CD4-positive, alpha-beta memory T cell (primary cell): ENCODE measurements at regions not wholly inside any gene's neighbourhood (a gene's known extent, or its start where the extent isn't known, plus 50 kb on each side); places are given as distances from the start of the nearest gene placed in this dataset.
"Not testable (repeated sequence)": the region's sequence is repeated elsewhere in the genome, so short reads cannot be mapped to it uniquely, and the experiment has no call there.

ENCODE experiments used
- CTCF ChIA-PET: fragments of 350-600 bp; sonication (Branson Sonifier 250); formaldehyde crosslinking; loops from one replicate; lab custom pipeline; 2021; ENCODE audit warnings: inconsistent platforms; ENCODE audit not compliant: partially characterized antibody; lab: Charles Lee
- POLR2A ChIA-PET: fragments of 350-600 bp; sonication (Branson Sonifier 250); formaldehyde crosslinking; loops from one replicate; lab custom pipeline; 2021; ENCODE audit not compliant: partially characterized antibody; lab: Charles Lee
- DNase-seq, 5 donors: peaks; one replicate each; pipeline versions ENCODE4 v3.0.0 to v3.0.0-alpha.2; 2020 to 2022; ENCODE audit warnings: mixed read lengths in 1 of 5
- H3K27ac ChIP-seq: one replicate; pipeline ENCODE4 v1.7.0; 2013; ENCODE audit warnings: low read depth, low read length
- H3K27me3 ChIP-seq: 2 replicates; pipeline ENCODE4 v1.7.0; 2013; ENCODE audit warnings: mild to moderate bottlenecking, low read length, moderate library complexity; ENCODE audit not compliant: insufficient read depth
- H3K36me3 ChIP-seq: 2 replicates; pipeline ENCODE4 v1.7.0; 2013; ENCODE audit warnings: mild to moderate bottlenecking, low read length, moderate library complexity; ENCODE audit not compliant: insufficient read depth
- H3K4me1 ChIP-seq: 2 replicates; pipeline ENCODE4 v1.7.0; 2013; ENCODE audit warnings: mild to moderate bottlenecking, low read length, moderate library complexity; ENCODE audit not compliant: insufficient read depth
- H3K4me3 ChIP-seq, 2 donors: one replicate each; pipeline ENCODE4 v1.7.0; 2013; ENCODE audit warnings: low read length in 2 of 2, mild to moderate bottlenecking in 1 of 2
- H3K9me3 ChIP-seq, 2 donors: one replicate each; pipeline ENCODE4 v1.7.0; 2013; ENCODE audit warnings: low read length in 2 of 2, control low read depth in 1 of 2; ENCODE audit not compliant: control insufficient read depth in 1 of 2
- H3K27ac Mint-ChIP-seq, 7 donors: one replicate each; pipeline ENCODE4 v1.8.0; 2020 to 2021; ENCODE audit warnings: mixed read lengths in 7 of 7, mild to moderate bottlenecking in 6 of 7, inconsistent platforms in 3 of 7, moderate library complexity in 3 of 7
- H3K27me3 Mint-ChIP-seq, 2 donors: one replicate each; pipeline ENCODE4 v1.8.0; 2020 to 2021; ENCODE audit warnings: mixed read lengths in 2 of 2
- H3K36me3 Mint-ChIP-seq, 2 donors: one replicate each; pipeline ENCODE4 v1.8.0; 2020 to 2021; ENCODE audit warnings: mixed read lengths in 2 of 2, inconsistent platforms in 1 of 2, mild to moderate bottlenecking in 1 of 2
- H3K4me1 Mint-ChIP-seq, 4 donors: one replicate each; pipeline ENCODE4 v1.8.0; 2020 to 2021; ENCODE audit warnings: mixed read lengths in 4 of 4, mild to moderate bottlenecking in 1 of 4
- H3K4me3 Mint-ChIP-seq, 8 donors: one replicate each; pipeline ENCODE4 v1.8.0; 2020 to 2021; ENCODE audit warnings: mixed read lengths in 8 of 8, mild to moderate bottlenecking in 7 of 8, moderate library complexity in 6 of 8, inconsistent platforms in 3 of 8
- H3K9me3 Mint-ChIP-seq, 8 donors: one replicate each; pipeline ENCODE4 v1.8.0; 2020 to 2021; ENCODE audit warnings: mixed read lengths in 8 of 8, mild to moderate bottlenecking in 5 of 8, inconsistent platforms in 3 of 8, moderate library complexity in 1 of 8
- intact Hi-C: fragments of 100-400 bp; cut with micrococcal nuclease; formaldehyde crosslinking; loops from one replicate; pipeline ENCODE4 v1.15.1; 2023

DNA sequence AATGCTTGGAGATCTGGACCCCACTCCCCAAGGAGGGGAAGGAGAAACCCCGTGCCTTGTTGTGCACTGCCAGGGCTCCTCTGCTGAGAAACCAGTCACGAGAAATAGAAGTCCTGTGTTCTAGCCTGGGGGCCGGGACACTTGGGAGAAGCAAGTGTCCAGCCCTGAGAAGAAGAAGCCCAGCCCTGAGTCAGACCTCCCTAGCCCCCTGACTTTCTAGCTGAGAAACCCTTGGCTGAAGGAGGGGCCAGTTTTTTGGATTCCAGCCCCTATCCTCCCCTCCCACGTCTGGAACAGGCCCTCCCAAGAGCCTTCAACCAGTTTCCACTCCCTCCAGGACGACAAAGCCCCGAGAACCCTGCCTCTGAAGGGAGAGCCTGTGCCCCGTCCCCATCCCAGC is 100.5 kb downstream of the NAV1 start:
- Histone ChIP-seq H3K27ac (no peak overlapping the region), H3K4me1 (no peaks in the 10 kb centered on the region), H3K36me3 (no peaks in the 10 kb centered on the region), H3K27me3 (no peaks in the 10 kb centered on the region), H3K4me3 (no peak overlapping the region), H3K9me3 (no peaks in the 10 kb centered on the region)
- intact Hi-C loops, result no loop called here
- H3K27ac Mint-ChIP-seq, result no peak overlapping the region
- POLR2A ChIA-PET, result no interaction called here
- peaks cover 0 to 2% (median 0%) of the 10 kb centered on the region in 8 donors for H3K9me3 Mint-ChIP-seq
- no peak overlapping the region for H3K4me3 Mint-ChIP-seq
- no peak for DNase-seq
- H3K36me3 Mint-ChIP-seq, result no peaks in the 10 kb centered on the region
- no peaks in the 10 kb centered on the region for H3K4me1 Mint-ChIP-seq
- CTCF ChIA-PET, result no interaction called here
- peaks cover 1 to 9% of the 10 kb centered on the region in 2 donors for H3K27me3 Mint-ChIP-seq

DNA sequence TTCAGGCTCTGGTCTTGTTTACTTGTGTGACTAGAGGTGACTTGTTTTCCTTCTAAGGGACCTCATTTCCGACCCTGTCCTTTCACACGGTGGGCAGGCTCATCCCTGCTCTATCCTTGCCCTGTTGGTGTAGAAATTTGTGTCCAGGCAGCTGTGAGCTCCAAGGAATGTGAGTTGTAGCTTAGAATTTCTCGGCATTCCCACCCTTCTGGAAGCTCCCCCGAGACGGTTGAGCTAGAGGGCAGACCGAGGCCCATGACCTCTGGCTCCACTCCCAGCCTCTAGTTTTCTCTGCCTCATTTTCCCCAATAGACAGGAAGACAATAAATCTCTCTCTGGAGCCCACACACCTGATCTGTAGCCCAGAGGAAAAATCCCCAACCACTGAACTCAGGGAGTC is 100.9 kb downstream of the NAV1 start:
- Mint-ChIP-seq H3K36me3 (no peaks in the 10 kb centered on the region), H3K4me1 (no peaks in the 10 kb centered on the region), H3K27ac (no peak overlapping the region), H3K4me3 (no peak overlapping the region), H3K9me3 (peaks cover 0 to 2% (median 0%) of the 10 kb centered on the region in 8 donors), H3K27me3 (peaks cover 4 to 13% of the 10 kb centered on the region in 2 donors)
- ChIA-PET POLR2A (no interaction called here), CTCF (no interaction called here)
- Histone ChIP-seq H3K27ac (no peak overlapping the region), H3K4me3 (no peak overlapping the region), H3K27me3 (no peaks in the 10 kb centered on the region), H3K9me3 (no peaks in the 10 kb centered on the region), H3K4me1 (no peaks in the 10 kb centered on the region), H3K36me3 (no peaks in the 10 kb centered on the region)
- intact Hi-C loops, result no loop called here
- DNase-seq, result no peak

DNA sequence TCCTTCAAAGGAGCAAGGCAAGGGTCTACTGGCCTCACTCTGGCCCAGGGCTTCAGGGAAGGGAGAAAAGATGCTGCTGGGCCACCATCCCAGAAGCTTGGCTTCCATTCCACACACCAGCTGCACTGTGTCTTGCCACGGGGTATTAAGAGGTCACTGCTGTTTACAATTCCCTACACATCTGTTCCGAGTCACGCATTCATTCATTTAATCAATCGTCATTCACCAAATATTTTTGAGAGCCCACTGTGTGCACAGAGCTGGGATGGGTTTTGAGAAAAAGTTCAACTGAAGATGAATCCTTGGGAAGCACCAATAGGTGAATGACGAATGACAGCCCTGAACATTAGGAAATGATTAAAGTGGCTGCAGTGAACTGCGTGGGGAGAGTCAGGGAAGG is 101.7 kb downstream of the NAV1 start:
- Mint-ChIP-seq H3K9me3 (peaks cover 0 to 2% (median 0%) of the 10 kb centered on the region in 8 donors), H3K4me1 (no peaks in the 10 kb centered on the region), H3K27ac (no peak overlapping the region), H3K4me3 (no peak overlapping the region), H3K36me3 (no peaks in the 10 kb centered on the region), H3K27me3 (peaks cover 6 to 12% of the 10 kb centered on the region in 2 donors)
- ChIA-PET POLR2A (no interaction called here), CTCF (no interaction called here)
- intact Hi-C loops, result no loop called here
- Histone ChIP-seq H3K4me1 (no peaks in the 10 kb centered on the region), H3K27me3 (no peaks in the 10 kb centered on the region), H3K9me3 (no peaks in the 10 kb centered on the region), H3K4me3 (no peak overlapping the region), H3K27ac (no peak overlapping the region), H3K36me3 (no peaks in the 10 kb centered on the region)
- DNase-seq, result no peak

DNA sequence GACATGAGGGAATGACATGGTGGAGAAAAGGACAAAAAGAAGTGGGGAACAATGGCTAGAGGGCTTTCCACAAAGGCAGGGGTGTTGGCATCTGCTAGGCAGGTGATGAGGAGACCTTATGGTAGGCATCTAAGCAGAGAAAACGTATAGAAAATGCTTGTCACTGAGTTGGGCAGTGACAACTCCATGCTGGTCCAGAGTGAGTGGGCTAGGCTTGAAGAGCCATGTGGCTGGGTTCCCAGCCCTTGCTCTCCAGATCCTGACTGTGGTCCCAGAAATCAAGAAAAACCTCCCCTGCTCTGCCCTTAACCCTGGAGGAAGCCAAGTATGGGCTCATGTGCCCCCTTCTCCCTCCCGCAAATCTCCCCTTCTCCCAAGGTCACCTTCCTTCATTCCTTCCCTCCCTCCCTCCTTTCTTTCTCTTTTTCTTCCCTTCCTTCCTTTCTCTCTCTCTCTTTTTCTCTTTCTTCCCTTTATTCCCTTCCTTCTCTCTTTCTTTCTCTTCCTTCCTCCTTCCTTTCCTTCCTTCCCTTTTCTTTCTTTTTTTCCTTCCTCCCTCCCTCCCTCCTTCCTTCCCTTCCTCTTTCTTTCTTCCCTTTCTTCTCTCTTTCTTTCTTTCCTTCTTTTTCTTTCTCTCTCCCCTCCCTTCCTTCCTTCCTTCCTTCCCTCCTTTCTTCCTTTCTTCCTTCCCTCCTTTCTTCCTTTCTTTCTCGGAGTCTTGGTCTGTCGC is 102.8 kb downstream of the NAV1 start:
- DNase-seq, result no peak
- ChIA-PET POLR2A (no interaction called here), CTCF (no interaction called here)
- no peak overlapping the region for H3K4me3 ChIP-seq
- H3K27ac ChIP-seq, result no peak overlapping the region
- Mint-ChIP-seq H3K4me1 (peaks cover 0 to 4% (median 0%) of the 10 kb centered on the region in 4 donors), H3K4me3 (no peak overlapping the region), H3K27ac (no peak overlapping the region), H3K27me3 (peaks cover 14 to 15% of the 10 kb centered on the region in 2 donors), H3K9me3 (peaks cover 0 to 2% (median 0%) of the 10 kb centered on the region in 8 donors), H3K36me3 (peaks cover 0 to 3% of the 10 kb centered on the region in 2 donors)
- no peaks in the 10 kb centered on the region for H3K9me3 ChIP-seq
- no peaks in the 10 kb centered on the region for H3K27me3 ChIP-seq
- intact Hi-C loops, result no loop called here
- H3K4me1 ChIP-seq, result no peaks in the 10 kb centered on the region
- H3K36me3 ChIP-seq, result no peaks in the 10 kb centered on the region

DNA sequence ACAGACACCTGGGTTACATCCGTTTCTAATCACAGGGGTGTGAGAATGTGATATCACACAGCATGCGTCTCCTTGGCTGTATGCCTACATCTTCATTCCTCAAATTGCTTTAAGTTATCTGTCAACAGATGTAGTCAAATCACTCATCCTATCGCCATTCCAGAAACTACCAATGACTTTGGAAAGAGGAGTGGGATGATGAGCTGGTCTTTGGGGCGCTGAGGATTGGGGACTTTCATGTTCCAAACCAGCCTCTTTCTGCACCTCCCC is 104.8 kb downstream of the NAV1 start:
- Mint-ChIP-seq H3K4me3 (no peak overlapping the region), H3K27me3 (peaks cover 18 to 24% of the 10 kb centered on the region in 2 donors), H3K9me3 (peaks cover 0 to 2% (median 0%) of the 10 kb centered on the region in 8 donors), H3K36me3 (peaks cover 0 to 3% of the 10 kb centered on the region in 2 donors), H3K27ac (no peak overlapping the region), H3K4me1 (peaks cover 0 to 5% (median 0%) of the 10 kb centered on the region in 4 donors)
- peaks cover 4% of the 10 kb centered on the region for H3K27me3 ChIP-seq
- intact Hi-C loops, result no loop called here
- H3K27ac ChIP-seq, result no peak overlapping the region
- H3K4me1 ChIP-seq, result no peaks in the 10 kb centered on the region
- no peaks in the 10 kb centered on the region for H3K36me3 ChIP-seq
- no peak for DNase-seq
- ChIA-PET POLR2A (no interaction called here), CTCF (no interaction called here)
- H3K9me3 ChIP-seq, result no peaks in the 10 kb centered on the region
- H3K4me3 ChIP-seq, result no peak overlapping the region

DNA sequence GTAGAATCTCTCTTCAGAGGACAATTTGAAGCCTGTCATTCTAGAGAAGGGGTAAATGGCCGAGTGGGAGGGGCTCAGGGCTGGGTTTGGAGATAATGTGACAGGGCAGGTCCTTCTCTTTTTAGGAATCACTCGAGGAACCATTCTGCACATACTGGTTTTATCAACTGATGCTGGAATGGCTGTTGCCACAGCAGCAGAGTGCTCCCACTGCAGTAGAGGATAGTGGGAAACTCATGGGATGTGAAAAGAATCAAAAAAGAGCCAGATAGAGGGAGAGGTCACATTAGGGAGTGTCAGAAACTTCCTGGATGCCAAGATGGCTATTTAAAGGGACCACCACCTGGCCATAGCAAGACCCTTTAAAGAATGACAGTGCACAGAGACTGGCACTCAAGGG is 105.3 kb downstream of the NAV1 start:
- H3K36me3 ChIP-seq, result no peaks in the 10 kb centered on the region
- H3K4me3 Mint-ChIP-seq, result no peak overlapping the region
- no peak overlapping the region for H3K27ac ChIP-seq
- H3K9me3 Mint-ChIP-seq, result peaks cover 0 to 2% (median 0%) of the 10 kb centered on the region in 8 donors
- no peaks in the 10 kb centered on the region for H3K9me3 ChIP-seq
- H3K4me1 Mint-ChIP-seq, result peaks cover 0 to 5% (median 0%) of the 10 kb centered on the region in 4 donors
- intact Hi-C loops, result no loop called here
- no peak for DNase-seq
- CTCF ChIA-PET, result no interaction called here
- H3K4me1 ChIP-seq, result no peaks in the 10 kb centered on the region
- H3K36me3 Mint-ChIP-seq, result peaks cover 0 to 3% of the 10 kb centered on the region in 2 donors
- peaks cover 18 to 24% of the 10 kb centered on the region in 2 donors for H3K27me3 Mint-ChIP-seq
- no peak overlapping the region for H3K4me3 ChIP-seq
- POLR2A ChIA-PET, result no interaction called here
- H3K27ac Mint-ChIP-seq, result no peak overlapping the region
- H3K27me3 ChIP-seq, result peaks cover 4% of the 10 kb centered on the region

DNA sequence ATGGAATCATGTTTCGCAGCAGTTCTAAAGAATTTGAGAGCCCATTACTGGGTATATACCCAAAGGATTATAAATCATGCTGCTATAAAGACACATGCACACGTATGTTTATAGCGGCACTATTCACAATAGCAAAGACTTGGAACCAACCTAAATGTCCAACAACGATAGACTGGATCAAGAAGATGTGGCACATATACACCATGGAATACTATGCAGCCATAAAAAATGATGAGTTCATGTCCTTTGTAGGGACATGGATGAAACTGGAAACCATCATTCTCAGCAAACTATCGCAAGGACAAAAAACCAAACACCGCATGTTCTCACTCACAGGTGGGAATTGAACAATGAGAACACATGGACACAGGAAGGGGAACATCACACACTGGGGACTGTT is 106.1 kb downstream of the NAV1 start:
- POLR2A ChIA-PET, H3K4me1 Mint-ChIP-seq, DNase-seq: not testable (repeated sequence)

More for the DNA sequence above, 106.1 kb downstream of the NAV1 start:
- H3K4me3 ChIP-seq, H3K27ac ChIP-seq, H3K9me3 ChIP-seq, H3K36me3 Mint-ChIP-seq, CTCF ChIA-PET, H3K4me3 Mint-ChIP-seq, H3K36me3 ChIP-seq, H3K27ac Mint-ChIP-seq, H3K4me1 ChIP-seq, intact Hi-C loops, H3K27me3 ChIP-seq, H3K9me3 Mint-ChIP-seq: not testable (repeated sequence)
- peaks cover 21 to 30% of the 10 kb centered on the region in 2 donors for H3K27me3 Mint-ChIP-seq
